OCI-LY3 (cell line): ENCODE measurements at regions not wholly inside any gene's neighbourhood (a gene's known extent, or its start where the extent isn't known, plus 50 kb on each side); places are given as distances from the start of the nearest gene placed in this dataset.

Experiments
- CTCF ChIP-seq: fragments of 200-600, 300-600 bp; sonication (generic); IDR thresholded peaks from 2 replicates; pipeline ENCODE4 v1.5.1; 2014; ENCODE audit warnings: antibody characterized with exemption, low read length, low read depth
- EZH2phosphoT487 ChIP-seq: fragments of 200-600 bp; shearing (Covaris generic); IDR thresholded peaks from 2 replicates; pipeline ENCODE4 v1.6.1; 2018; ENCODE audit warnings: antibody characterized with exemption, mixed run types, low read depth

- TF ChIP-seq CTCF (no peak), EZH2phosphoT487 (no peak)
Observed at GRCh38 chr7:81445462-81445861, 324.4 kb downstream of the HGF start.
